OCI-LY1 (cell line): ENCODE measurements at regions not wholly inside any gene's neighbourhood (a gene's known extent, or its start where the extent isn't known, plus 50 kb on each side); places are given as distances from the start of the nearest gene placed in this dataset.

ENCODE experiments used
- EZH2 ChIP-seq: fragments of 200-600 bp; sonication (generic), shearing (Covaris generic); IDR thresholded peaks from 2 replicates; pipeline ENCODE4 v1.8.0; 2017; ENCODE audit warnings: borderline replicate concordance, mixed run types, mild to moderate bottlenecking, antibody characterized with exemption, low read length, moderate library complexity, mixed read lengths
- TF ChIP-seq, protein P1 (sequence below): fragments of 200-600 bp; sonication (generic), shearing (Covaris generic); IDR thresholded peaks from 2 replicates; pipeline ENCODE4 v1.5.1; 2017; ENCODE audit warnings: mild to moderate bottlenecking, antibody characterized with exemption, low read length, moderate library complexity, mixed read lengths

DNA sequence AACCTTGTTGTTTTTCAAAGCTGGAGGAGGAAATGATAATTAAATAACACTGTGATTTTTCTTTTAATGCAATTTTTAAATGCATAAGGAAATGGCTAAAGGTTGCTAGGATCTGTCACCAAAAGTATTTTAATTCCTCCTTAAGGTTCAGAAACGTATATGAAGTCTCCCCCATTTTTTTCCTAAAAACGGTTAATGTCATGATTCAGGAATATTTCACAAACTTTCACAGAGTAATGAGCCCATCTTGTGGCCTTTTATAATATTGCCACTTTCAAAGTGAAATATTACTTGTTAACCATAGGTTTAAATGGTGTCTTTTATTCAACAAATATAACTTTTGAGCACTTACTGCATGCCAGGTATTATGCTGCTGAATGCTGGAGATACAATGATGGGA is 99.5 kb upstream of the USP38 start:
- TF ChIP-seq, protein P1, sequence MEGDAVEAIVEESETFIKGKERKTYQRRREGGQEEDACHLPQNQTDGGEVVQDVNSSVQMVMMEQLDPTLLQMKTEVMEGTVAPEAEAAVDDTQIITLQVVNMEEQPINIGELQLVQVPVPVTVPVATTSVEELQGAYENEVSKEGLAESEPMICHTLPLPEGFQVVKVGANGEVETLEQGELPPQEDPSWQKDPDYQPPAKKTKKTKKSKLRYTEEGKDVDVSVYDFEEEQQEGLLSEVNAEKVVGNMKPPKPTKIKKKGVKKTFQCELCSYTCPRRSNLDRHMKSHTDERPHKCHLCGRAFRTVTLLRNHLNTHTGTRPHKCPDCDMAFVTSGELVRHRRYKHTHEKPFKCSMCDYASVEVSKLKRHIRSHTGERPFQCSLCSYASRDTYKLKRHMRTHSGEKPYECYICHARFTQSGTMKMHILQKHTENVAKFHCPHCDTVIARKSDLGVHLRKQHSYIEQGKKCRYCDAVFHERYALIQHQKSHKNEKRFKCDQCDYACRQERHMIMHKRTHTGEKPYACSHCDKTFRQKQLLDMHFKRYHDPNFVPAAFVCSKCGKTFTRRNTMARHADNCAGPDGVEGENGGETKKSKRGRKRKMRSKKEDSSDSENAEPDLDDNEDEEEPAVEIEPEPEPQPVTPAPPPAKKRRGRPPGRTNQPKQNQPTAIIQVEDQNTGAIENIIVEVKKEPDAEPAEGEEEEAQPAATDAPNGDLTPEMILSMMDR, result no peak; the same call in 1 of the 2 replicates
- no peak for TF ChIP-seq EZH2
